GM12874 (cell line): ENCODE measurements at regions not wholly inside any gene's neighbourhood (a gene's known extent, or its start where the extent isn't known, plus 50 kb on each side); places are given as distances from the start of the nearest gene placed in this dataset.

Experiments
- CTCF ChIP-seq: IDR thresholded peaks from 2 replicates; pipeline ENCODE4 v1.5.1; 2011; ENCODE audit warnings: low read depth, mild to moderate bottlenecking, control low read depth, low read length, moderate library complexity; ENCODE audit not compliant: insufficient read depth

DNA sequence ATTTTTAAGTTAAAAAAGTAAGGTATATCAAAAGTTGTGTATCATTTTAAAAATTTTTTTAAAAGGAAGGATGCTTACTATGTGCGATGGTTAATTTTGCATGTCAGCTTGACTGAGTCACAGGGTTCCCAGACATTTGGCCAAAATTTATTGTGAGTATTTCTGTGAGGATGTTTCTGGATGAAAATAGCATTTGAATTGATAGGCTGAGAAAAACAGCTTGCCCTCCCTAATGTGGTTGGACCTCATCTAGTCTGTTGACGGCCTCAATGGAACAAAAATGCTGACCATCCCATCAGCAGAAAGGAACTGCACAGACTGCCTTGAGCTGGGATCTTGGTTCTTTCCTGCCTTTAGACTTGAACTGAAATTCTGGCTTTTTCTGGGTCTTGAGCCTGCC, 724.5 kb downstream of the NCAM2 start:
- no peak for TF ChIP-seq CTCF

GRCh38 chr21:21730512-21730911, 732.3 kb downstream of the NCAM2 start:
- TF ChIP-seq CTCF: no peak

DNA sequence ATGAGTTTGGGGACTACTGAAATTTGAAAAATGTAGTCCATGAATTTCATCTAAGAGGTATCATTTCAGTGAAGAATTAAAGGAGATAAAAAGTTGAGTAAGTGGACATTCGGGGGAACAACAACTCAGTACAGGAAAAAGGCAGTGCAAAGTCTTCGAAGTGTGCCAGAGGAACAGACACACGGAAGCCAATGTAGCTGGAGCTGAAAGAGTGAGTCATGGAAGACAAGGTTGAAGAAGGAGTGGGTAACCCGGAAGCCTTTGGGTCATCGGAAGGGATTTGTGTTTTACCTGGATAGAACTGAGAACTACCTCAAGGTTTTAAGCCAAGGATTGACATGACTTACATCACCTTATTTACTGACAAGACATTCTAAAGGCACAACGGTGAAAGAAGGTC, 733.4 kb downstream of the NCAM2 start:
- TF ChIP-seq CTCF: no peak

- no peak for TF ChIP-seq CTCF
Observed at GRCh38 chr21:21734088-21734487, 735.9 kb downstream of the NCAM2 start.

- TF ChIP-seq CTCF: no peak
Observed at GRCh38 chr21:21737186-21737585, 739.0 kb downstream of the NCAM2 start.

GRCh38 chr21:21740207-21740606, 742.0 kb downstream of the NCAM2 start:
- TF ChIP-seq CTCF: no peak

GRCh38 chr21:21750124-21750825, 752.1 kb downstream of the NCAM2 start:
- no peak for TF ChIP-seq CTCF
